ENCODE measurements at regions not wholly inside any gene's neighbourhood (a gene's known extent, or its start where the extent isn't known, plus 50 kb on each side); places are given as distances from the start of the nearest gene placed in this dataset.

DNA sequence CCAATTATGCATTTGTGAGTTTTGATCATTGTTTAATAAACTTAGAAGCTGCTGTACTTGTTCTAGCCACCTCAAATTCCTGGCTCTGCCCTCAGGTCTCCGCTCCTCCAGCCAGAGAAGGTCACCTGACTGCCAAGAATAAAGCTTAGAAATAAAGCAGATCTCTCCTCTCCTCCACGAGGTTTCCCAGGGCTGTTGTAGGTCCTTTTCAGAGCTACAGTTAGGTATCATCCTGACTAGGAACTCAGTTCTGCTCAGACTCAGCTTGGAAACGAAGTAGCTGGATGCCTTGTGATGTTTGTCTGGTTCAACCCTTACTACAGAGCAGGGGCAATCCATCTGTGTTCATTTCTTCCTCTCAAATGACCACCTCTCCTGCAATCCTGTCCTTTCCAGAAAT is 79.1 kb upstream of the RAPGEF2 start:
- TF ChIP-seq, protein P1, sequence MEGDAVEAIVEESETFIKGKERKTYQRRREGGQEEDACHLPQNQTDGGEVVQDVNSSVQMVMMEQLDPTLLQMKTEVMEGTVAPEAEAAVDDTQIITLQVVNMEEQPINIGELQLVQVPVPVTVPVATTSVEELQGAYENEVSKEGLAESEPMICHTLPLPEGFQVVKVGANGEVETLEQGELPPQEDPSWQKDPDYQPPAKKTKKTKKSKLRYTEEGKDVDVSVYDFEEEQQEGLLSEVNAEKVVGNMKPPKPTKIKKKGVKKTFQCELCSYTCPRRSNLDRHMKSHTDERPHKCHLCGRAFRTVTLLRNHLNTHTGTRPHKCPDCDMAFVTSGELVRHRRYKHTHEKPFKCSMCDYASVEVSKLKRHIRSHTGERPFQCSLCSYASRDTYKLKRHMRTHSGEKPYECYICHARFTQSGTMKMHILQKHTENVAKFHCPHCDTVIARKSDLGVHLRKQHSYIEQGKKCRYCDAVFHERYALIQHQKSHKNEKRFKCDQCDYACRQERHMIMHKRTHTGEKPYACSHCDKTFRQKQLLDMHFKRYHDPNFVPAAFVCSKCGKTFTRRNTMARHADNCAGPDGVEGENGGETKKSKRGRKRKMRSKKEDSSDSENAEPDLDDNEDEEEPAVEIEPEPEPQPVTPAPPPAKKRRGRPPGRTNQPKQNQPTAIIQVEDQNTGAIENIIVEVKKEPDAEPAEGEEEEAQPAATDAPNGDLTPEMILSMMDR (conservative IDR thresholded peaks at IDR 0.05; ENCODE audit: low read depth, low read length): no peak
- no peak for TF ChIP-seq EZH2phosphoT487 (IDR thresholded peaks at IDR 0.05; ENCODE audit: borderline replicate concordance, low read length)
- TF ChIP-seq EZH2 (IDR thresholded peaks at IDR 0.05; ENCODE audit: low read length, unreplicated experiment): no peak

All from PC-3 (cell line).